Motor neuron (in vitro differentiated cells): ENCODE measurements at regions not wholly inside any gene's neighbourhood (a gene's known extent, or its start where the extent isn't known, plus 50 kb on each side); places are given as distances from the start of the nearest gene placed in this dataset.

Experiments used
- ATAC-seq, 8 experiments: fragments of 200-7000 bp; cut with Tn5 transposase; replicated peaks in 6 of 8; 2 replicates each; pipeline ENCODE4 v1.8.0; 2021; ENCODE audit warnings: mild to moderate bottlenecking in 8 of 8, moderate library complexity in 8 of 8
- H3K27ac ChIP-seq, 2 donors: fragments of 250-450 bp; sonication (Bioruptor Pico); 2 replicates each; pipeline ENCODE4 v1.9.0; 2021; ENCODE audit warnings: antibody characterized with exemption in 2 of 2, mild to moderate bottlenecking in 2 of 2, moderate library complexity in 1 of 2
- H3K4me1 ChIP-seq, 2 donors: fragments of 250-450 bp; sonication (Bioruptor Pico); replicated peaks in 1 of 2; 2 replicates each; pipeline ENCODE4 v1.6.1; 2021; ENCODE audit warnings: antibody characterized with exemption in 2 of 2, mild to moderate bottlenecking in 2 of 2, moderate library complexity in 1 of 2
- H3K4me3 ChIP-seq, 5 donors: fragments of 250-450 bp; sonication (Bioruptor Pico); 2 replicates each; pipeline ENCODE4 v1.9.0; 2021; ENCODE audit warnings: antibody characterized with exemption in 5 of 5, mild to moderate bottlenecking in 5 of 5, moderate library complexity in 4 of 5
- WGBS, 10 experiments: fragments of 450-650 bp; shearing (Covaris generic); methylation state at CpG; one replicate each; pipeline ENCODE4 v1.0.0; 2022; 5-methylcytosine and 5-hydroxymethylcytosine counted together
- in situ Hi-C, 9 experiments: fragments of 400-800 bp; cut with MboI; loops; one replicate each; pipeline ENCODE4 v1.15.0; 2021; ENCODE audit warnings: low sequenced_read_pairs in 9 of 9, low pct_unique_long_range_greater_than_20kb in 2 of 9; ENCODE audit not compliant: unreplicated experiment in 9 of 9

DNA sequence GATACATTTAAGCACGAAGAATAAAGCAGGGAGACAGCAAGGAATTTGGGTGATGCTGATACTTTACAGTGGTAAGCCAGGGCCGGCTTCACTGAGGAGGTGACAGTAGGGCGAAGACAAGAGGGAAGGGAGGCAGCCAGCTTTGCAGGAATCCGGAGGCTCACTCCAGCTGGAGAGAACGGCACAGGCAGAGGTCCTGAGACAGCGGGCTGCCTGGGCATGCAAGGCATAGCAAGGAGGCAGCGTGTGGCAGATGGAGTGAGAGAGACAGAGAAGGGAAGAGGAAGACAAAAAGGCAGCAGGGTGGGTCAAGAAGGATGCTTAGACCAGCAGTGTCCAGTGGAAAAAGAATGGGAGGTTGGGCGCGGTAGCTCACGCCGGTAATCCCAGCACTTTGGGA, 83.2 kb upstream of the WASF3 start:
- no peak overlapping the region for H3K27ac ChIP-seq
- ATAC-seq: peak in 1 of 8 experiments; percentile 24
- WGBS, 10 experiments: 69 to 93% (median 86%) methylated on average over 1 to 10 of the region's 11 CpGs; no CpG with 5 or more reads in 1 of the 10 experiments
- H3K4me3 ChIP-seq: no peak overlapping the region
- in situ Hi-C loops: no loop called here
- peaks cover 15 to 18% of the 10 kb centered on the region in 2 donors for H3K4me1 ChIP-seq

DNA sequence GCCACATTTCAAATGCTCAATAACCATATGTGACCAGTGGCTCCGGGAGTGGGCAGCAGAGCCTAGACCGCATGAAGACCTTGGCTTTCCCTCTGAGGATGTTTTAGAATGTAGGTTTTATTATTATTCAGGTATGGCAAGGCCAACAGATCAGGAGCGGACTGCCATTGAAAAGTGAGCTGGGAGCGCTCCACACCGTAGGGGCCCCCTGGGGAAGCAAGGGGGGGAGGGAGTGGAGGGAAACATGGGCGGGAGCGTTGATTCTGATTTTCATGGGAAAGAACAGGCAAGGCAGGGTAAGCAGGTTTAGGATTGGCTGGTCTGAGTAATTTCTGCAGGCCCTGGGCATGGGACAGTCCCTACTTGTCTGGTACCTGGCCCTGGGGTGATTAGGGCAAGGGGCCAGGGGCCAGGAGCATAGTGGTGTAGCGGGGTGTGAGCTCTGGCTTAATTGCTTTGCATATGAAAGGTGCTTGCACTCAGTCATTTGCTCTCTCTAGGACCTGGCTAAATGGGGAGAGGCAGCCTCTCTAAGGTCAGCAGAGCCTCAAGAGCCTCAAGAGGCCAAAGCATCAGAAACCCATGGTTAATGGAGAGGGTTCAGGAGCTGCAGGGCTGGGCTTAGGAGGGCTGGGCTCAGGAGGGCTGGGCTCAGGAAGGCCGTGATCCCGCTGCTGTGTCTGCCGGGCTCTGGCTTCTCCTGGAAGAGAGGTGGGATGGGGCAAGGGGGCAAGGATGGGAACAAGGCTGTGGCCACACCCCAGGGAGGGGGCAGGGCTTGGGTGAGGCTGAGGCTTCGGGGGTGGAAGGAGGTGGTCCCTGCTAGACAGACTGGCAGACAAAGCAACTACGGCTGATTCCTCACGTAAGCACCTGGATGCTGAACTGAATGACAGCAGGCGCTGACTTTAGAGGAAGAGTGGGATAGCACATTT, 82.0 kb upstream of the WASF3 start:
- H3K4me3 ChIP-seq: no peak overlapping the region
- WGBS, 10 experiments: 50 to 70% (median 58%) methylated on average over 2 of the region's 15 CpGs; no CpG with 5 or more reads in 6 of the 10 experiments
- in situ Hi-C loops: loop anchor here in 3 of 9 experiments (25.0 kb wide), 2 partner anchors 212 to 288 kb away; no protein-coding TSS in a partner anchor
- no peak overlapping the region for H3K27ac ChIP-seq
- peak in 3 of 8 experiments; percentile 27 to 40 (median 35) for ATAC-seq
- H3K4me1 ChIP-seq: peaks cover 15 to 18% of the 10 kb centered on the region in 2 donors

DNA sequence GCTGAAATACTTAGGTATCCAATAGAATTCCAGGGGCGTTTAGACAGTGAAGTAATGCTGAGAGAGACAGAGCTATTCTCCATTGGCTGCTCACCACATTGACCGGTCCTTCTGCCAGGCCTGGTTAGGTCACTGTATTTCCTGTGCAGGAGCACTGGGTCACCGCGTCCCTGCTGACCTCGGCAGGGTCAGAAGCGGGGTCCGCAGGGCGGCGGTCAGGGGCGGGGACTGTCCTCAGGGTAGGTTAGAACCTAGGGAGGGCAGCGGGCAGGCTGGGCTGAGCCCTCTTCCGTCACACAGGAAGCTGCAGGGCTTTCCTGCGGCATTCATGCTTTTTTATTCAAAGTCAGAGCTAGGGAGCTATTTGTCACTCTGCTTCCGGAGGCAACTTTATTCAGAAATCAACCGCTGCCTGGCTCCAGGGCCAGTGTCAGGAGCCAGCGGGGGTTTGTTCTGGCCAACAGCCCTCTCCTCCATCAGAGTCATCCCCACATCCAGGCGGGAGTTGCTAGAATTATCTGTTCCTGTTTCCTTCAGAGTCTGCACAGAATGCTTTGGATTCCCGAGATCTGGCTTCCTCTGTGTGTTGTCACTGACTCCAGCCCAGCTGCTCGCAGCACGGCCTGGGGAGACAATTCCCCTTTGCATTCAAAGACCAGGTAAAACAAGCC, 81.2 kb upstream of the WASF3 start:
- H3K4me3 ChIP-seq: peak overlapping the region in 3 of 5 donors; percentile 8 to 13 (median 9)
- peaks cover 15 to 18% of the 10 kb centered on the region in 2 donors for H3K4me1 ChIP-seq
- ATAC-seq: peak; percentile 68 to 91 (median 81)
- peak overlapping the region in 1 of 2 donors; percentile 15 for H3K27ac ChIP-seq
- 5 to 40% methylated on average over 2 to 3 of the region's 20 CpGs; no CpG with 5 or more reads in 8 of the 10 experiments for WGBS, 10 experiments
- in situ Hi-C loops: loop anchor here in 3 of 9 experiments (25.0 kb wide), 2 partner anchors 211 to 289 kb away; no protein-coding TSS in a partner anchor

DNA sequence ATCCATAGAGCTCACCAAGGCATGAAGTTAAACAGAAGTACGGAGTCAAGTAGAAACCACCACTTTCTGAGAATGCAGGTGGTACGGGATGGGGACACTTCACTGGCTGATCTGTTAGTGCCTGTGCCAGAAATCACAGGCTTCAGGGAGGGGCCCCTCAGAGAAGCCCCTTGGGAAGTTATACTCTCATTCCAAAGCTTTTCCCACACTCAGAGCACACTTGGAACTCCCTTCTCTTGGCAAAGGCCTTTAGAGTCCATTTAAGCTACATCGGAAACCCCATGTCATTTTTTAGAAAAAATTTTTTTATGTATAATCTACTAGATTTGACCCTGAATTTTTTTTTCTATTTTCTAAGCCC, 80.7 kb upstream of the WASF3 start:
- in situ Hi-C loops: loop anchor here in 3 of 9 experiments (25.0 kb wide), 2 partner anchors 211 to 289 kb away; no protein-coding TSS in a partner anchor
- no peak for ATAC-seq

DNA sequence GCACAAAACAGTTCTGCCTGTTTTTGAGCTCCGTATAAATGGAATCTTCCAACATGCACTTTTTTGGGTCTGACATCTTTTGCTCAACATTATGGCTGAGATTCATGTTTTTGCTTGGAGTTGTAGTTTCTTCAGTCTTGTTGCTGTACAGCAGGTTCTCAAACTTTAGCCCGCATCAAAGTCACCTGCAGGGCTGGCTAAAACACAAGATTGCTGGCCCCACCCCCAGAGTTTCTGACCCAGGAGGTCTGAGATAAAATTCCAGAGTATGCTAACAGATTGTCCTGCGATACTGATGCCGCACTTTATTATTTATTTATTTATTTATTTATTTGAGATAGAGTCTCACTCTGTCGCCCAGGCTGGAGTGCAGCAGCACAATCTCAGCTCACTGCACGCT, 79.8 kb upstream of the WASF3 start:
- in situ Hi-C loops: loop anchor here in 3 of 9 experiments (25.0 kb wide), 2 partner anchors 210 to 290 kb away; no protein-coding TSS in a partner anchor
- Histone ChIP-seq H3K4me1 (peaks cover 15 to 18% of the 10 kb centered on the region in 2 donors), H3K27ac (no peak overlapping the region), H3K4me3 (no peak overlapping the region)
- no peak for ATAC-seq
- WGBS, 10 experiments: 90 to 100% (median 100%) methylated on average over 2 to 5 of the region's 6 CpGs; no CpG with 5 or more reads in 5 of the 10 experiments

More for the DNA sequence above, 80.7 kb upstream of the WASF3 start:
- no peak overlapping the region for H3K4me3 ChIP-seq
- H3K4me1 ChIP-seq: peaks cover 15 to 18% of the 10 kb centered on the region in 2 donors
- peak overlapping the region in 1 of 2 donors; percentile 15 for H3K27ac ChIP-seq
- WGBS, 10 experiments: 17 to 90% (median 35%) methylated on average over 1 to 3 of the region's 3 CpGs; no CpG with 5 or more reads in 4 of the 10 experiments

DNA sequence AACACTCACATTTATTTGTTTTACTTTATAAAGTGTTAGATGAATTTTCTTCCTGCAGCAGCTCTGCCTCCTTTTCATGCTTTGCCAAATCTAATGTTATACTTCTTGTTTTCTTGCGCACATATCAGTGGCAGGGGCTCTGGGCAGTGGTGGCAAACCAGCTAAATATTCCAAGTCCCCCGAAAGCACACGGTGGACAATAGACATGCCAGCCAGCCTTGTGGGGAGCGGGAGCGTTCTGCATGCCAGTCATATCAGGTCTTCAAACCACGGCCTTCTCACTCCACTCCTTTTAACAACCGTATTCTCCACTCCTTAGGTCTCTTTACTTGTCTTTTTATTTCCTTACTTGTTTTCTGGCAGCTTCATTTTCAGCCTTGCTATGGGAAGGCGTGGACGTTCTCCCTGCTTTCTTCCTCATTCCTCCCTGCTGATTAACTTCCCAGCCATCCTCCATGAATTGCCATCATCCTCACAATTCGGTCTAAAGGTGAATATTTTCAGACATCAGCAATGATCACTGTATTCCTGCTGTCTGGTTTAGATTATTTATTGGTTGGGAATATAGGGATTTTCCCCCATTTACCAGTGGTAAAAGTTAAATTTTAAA, 77.1 kb upstream of the WASF3 start:
- Histone ChIP-seq H3K4me3 (no peak overlapping the region), H3K27ac (no peak overlapping the region), H3K4me1 (peaks cover 14 to 19% of the 10 kb centered on the region in 2 donors)
- in situ Hi-C loops: loop anchor here in 5 of 9 experiments (10.0 to 25.0 kb wide), 4 partner anchors 207 to 296 kb away; no protein-coding TSS in a partner anchor
- WGBS, 10 experiments: 46 to 84% (median 62%) methylated on average over 6 to 10 of the region's 10 CpGs; no CpG with 5 or more reads in 1 of the 10 experiments
- no peak for ATAC-seq

DNA sequence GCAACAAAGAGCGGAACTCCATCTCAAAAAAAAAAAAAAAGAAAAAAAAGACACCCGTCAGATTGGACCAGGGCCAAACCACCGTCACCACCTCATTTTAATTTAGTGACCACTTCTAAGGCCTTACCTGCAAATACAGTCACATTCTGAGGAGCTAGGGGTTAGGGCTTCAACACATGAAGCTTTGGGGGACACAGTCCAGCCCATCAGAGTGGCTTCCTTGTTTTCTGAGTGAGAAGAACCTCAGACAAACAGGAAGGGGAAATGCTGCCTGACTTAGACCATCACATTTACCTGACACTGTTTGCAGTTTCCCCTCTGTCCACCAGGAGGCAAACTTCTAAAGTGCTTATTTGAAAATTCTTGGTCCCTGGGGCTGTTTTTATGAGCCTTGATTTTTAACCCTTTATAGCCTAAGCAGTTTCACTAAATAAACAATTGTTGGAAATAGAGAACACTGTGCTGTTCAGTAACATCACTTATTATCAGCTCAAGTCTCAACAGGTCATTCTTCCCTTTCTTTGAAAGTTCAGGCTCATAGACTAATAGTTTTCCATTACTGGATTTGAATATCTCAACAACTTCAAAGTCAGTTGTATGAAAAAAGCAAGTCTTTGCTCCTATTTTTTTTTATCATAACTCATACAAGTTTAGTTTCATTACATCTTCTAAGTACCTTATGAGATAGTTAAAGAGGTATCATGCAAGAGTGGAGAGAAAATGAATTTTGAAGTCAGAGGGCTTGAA, 74.9 kb upstream of the WASF3 start:
- 0 to 100% (median 86%) methylated on average over 1 to 3 of the region's 3 CpGs; no CpG with 5 or more reads in 4 of the 10 experiments for WGBS, 10 experiments
- in situ Hi-C loops: loop anchor here in 5 of 9 experiments (10.0 to 25.0 kb wide), 4 partner anchors 205 to 298 kb away; no protein-coding TSS in a partner anchor
- ATAC-seq: peak in 4 of 8 experiments; percentile 27 to 67 (median 52)
- Histone ChIP-seq H3K27ac (no peak overlapping the region), H3K4me1 (peaks cover 0 to 2% of the 10 kb centered on the region in 2 donors), H3K4me3 (no peak overlapping the region)

DNA sequence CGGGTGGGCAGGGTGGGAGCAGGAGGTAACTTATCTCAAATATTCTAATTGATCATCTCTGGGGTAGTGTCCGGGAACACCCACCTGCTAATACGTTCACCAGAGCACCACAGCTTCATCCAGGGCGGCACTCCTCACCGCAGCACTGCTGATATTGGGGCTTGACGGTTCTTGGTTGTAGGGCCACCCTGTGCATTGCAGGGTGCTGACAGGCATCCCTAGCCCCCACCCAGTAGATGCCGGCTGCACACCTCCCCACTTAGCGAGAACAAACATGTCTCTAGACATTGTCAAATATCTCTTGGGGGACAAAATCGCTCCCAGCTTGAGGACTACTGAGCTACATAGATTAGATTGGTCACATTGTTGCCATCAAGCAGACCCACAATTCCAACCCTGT, 73.9 kb upstream of the WASF3 start:
- ATAC-seq: no peak
- peaks cover 0 to 2% of the 10 kb centered on the region in 2 donors for H3K4me1 ChIP-seq
- no peak overlapping the region for H3K27ac ChIP-seq
- no peak overlapping the region for H3K4me3 ChIP-seq
- in situ Hi-C loops: loop anchor here in 5 of 9 experiments (10.0 to 25.0 kb wide), 4 partner anchors 204 to 299 kb away; no protein-coding TSS in a partner anchor
- 60 to 90% (median 80%) methylated on average over 1 to 3 of the region's 9 CpGs; no CpG with 5 or more reads in 4 of the 10 experiments for WGBS, 10 experiments

DNA sequence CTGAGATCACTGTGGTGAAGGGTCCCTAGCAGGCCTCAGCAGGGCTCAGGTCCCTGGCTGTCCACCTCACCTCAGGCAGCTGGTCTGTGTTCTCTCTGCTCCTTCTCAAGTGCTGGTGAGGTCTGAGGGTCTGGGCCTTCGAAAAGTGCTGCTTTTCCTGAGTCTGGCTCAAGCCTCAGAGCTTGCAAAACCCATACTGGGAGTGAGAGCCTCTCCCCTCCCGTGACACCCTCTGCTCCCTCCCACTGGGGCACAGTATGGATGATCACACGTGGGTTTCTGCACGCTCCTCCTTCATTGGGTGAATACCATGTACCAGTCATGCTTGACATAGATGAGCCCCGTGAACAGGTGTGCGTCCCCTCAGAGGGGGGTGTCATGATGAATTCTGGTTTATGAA, 73.3 kb upstream of the WASF3 start:
- 0 to 100% (median 60%) methylated on average over 1 to 2 of the region's 6 CpGs; no CpG with 5 or more reads in 5 of the 10 experiments for WGBS, 10 experiments
- Histone ChIP-seq H3K4me1 (peaks cover 0 to 2% of the 10 kb centered on the region in 2 donors), H3K27ac (no peak overlapping the region), H3K4me3 (no peak overlapping the region)
- no peak for ATAC-seq
- in situ Hi-C loops: loop anchor here in 5 of 9 experiments (10.0 to 25.0 kb wide), 4 partner anchors 203 to 299 kb away; no protein-coding TSS in a partner anchor

DNA sequence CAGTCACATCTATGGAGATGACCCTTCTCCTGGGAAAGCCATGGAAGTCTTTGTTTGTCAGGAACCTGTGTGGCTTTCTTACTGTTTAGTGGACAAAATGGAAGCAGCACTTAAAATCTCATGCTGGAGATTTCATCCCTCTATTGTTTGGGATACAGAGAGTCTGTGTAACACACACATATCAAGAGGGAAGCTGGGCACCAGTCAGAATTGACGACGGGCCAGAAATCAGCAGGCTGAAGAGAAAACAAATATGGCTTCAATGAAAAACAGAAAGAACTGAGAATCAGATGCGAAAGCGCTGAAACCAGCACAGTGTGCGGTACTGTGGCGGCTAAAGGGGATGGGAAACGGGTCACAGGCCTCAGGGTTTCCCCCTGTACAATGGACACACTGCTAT, 72.2 kb upstream of the WASF3 start:
- 0 to 100% (median 75%) methylated on average over 2 to 7 of the region's 7 CpGs; no CpG with 5 or more reads in 1 of the 10 experiments for WGBS, 10 experiments
- Histone ChIP-seq H3K4me3 (no peak overlapping the region), H3K4me1 (peaks cover 0 to 2% of the 10 kb centered on the region in 2 donors), H3K27ac (no peak overlapping the region)
- in situ Hi-C loops: loop anchor here in 5 of 9 experiments (10.0 to 25.0 kb wide), 4 partner anchors 202 to 300 kb away; no protein-coding TSS in a partner anchor
- ATAC-seq: peak in 1 of 8 experiments; percentile 26

DNA sequence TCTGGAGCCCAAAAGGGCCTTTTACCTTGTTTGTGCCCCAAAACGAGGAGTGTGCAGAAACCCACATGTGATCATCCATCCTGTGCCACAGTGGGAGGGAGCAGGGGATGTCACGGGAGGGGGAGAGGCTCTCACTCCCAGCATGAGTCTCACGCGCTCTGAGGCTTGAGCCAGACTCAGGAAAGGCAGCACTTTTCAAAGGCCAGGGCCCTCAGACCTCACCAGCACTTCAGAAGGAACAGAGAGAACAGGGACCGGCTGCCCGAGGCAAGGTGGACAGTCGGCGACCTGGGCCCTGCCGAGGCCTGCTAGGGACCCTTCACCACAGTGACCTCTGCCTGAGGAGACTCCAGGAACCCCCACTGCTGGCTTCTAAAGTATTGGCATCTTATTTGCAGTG, 71.7 kb upstream of the WASF3 start:
- H3K4me3 ChIP-seq: no peak overlapping the region
- in situ Hi-C loops: loop anchor here in 5 of 9 experiments (10.0 to 25.0 kb wide), 4 partner anchors 202 to 301 kb away; no protein-coding TSS in a partner anchor
- ATAC-seq: peak in 1 of 8 experiments; percentile 88
- 7 to 68% (median 37%) methylated on average over 1 to 7 of the region's 9 CpGs; no CpG with 5 or more reads in 4 of the 10 experiments for WGBS, 10 experiments
- peaks cover 0 to 2% of the 10 kb centered on the region in 2 donors for H3K4me1 ChIP-seq
- no peak overlapping the region for H3K27ac ChIP-seq
